WTC11 (cell line): ENCODE measurements at regions not wholly inside any gene's neighbourhood (a gene's known extent, or its start where the extent isn't known, plus 50 kb on each side); places are given as distances from the start of the nearest gene placed in this dataset.

ENCODE experiments used
- ATAC-seq: fragments of 200-7000 bp; cut with Tn5 transposase; 2 replicates; pipeline ENCODE4 v1.10.0; 2021; ENCODE audit warnings: mild to moderate bottlenecking, moderate library complexity
- CTCF ChIA-PET: fragments of 300-600 bp; sonication (Branson Sonifier 250); formaldehyde crosslinking; loops from one replicate; lab custom pipeline; 2021; ENCODE audit warnings: antibody characterized with exemption; lab: Charles Lee
- POLR2A ChIA-PET: fragments of 350-600 bp; sonication (Branson Sonifier 250); formaldehyde crosslinking; loops from one replicate; lab custom pipeline; 2021; ENCODE audit warnings: antibody characterized with exemption; lab: Charles Lee
- DNase-seq: peaks from one replicate; pipeline ENCODE4 v3.0.0; 2021; ENCODE audit warnings: low spot score
- H3K27ac Mint-ChIP-seq: 2 replicates; pipeline ENCODE4 v1.8.0; 2021; ENCODE audit warnings: mixed read lengths
- H3K27me3 Mint-ChIP-seq: 2 replicates; pipeline ENCODE4 v1.8.0; 2021; ENCODE audit warnings: low read depth, mild to moderate bottlenecking, moderate library complexity, mixed read lengths
- H3K36me3 Mint-ChIP-seq: 2 replicates; pipeline ENCODE4 v1.8.0; 2021; ENCODE audit warnings: mixed read lengths
- H3K4me1 Mint-ChIP-seq: 2 replicates; pipeline ENCODE4 v1.8.0; 2022; ENCODE audit warnings: mixed read lengths
- H3K4me3 Mint-ChIP-seq: 2 replicates; pipeline ENCODE4 v1.8.0; 2021; ENCODE audit warnings: mild to moderate bottlenecking, moderate library complexity, mixed read lengths
- H3K9me3 Mint-ChIP-seq: 2 replicates; pipeline ENCODE4 v1.8.0; 2021; ENCODE audit warnings: mixed read lengths
- CREM ChIP-seq: sonication (generic); formaldehyde crosslinking; IDR thresholded peaks from 2 replicates; pipeline ENCODE4 v1.8.1; 2022; ENCODE audit warnings: mild to moderate bottlenecking, missing genetic modification reagents, moderate library complexity
- ESRRA ChIP-seq: sonication (generic); formaldehyde crosslinking; IDR thresholded peaks from 2 replicates; pipeline ENCODE4 v1.8.1; 2022; ENCODE audit warnings: mild to moderate bottlenecking, missing genetic modification reagents, borderline replicate concordance
- FOXJ3 ChIP-seq: sonication (generic); formaldehyde crosslinking; IDR thresholded peaks from 2 replicates; pipeline ENCODE4 v1.9.0; 2021; ENCODE audit warnings: missing genetic modification reagents, mild to moderate bottlenecking, borderline replicate concordance
- FOXP1 ChIP-seq: sonication (generic); formaldehyde crosslinking; IDR thresholded peaks from 2 replicates; pipeline ENCODE4 v1.8.0; 2022; ENCODE audit warnings: missing genetic modification reagents, mild to moderate bottlenecking, moderate library complexity, borderline replicate concordance
- GABPB1 ChIP-seq: sonication (generic); formaldehyde crosslinking; IDR thresholded peaks from 2 replicates; pipeline ENCODE4 v1.8.1; 2023; ENCODE audit warnings: mild to moderate bottlenecking, missing genetic modification reagents
- HMGA2 ChIP-seq: fragments of 250-450 bp; sonication (Bioruptor Pico); IDR thresholded peaks from 2 replicates; pipeline ENCODE4 v1.4.0; 2021; ENCODE audit warnings: mild to moderate bottlenecking, moderate library complexity
- JUN ChIP-seq: sonication (generic); formaldehyde crosslinking; IDR thresholded peaks from 2 replicates; pipeline ENCODE4 v1.8.0; 2023; ENCODE audit warnings: mild to moderate bottlenecking, missing genetic modification reagents
- NR2C2 ChIP-seq: sonication (generic); formaldehyde crosslinking; IDR thresholded peaks from 2 replicates; pipeline ENCODE4 v1.8.0; 2022; ENCODE audit warnings: mild to moderate bottlenecking, missing genetic modification reagents
- PRRX2 ChIP-seq: fragments of 250-450 bp; sonication (Bioruptor Pico); IDR thresholded peaks from 2 replicates; pipeline ENCODE4 v1.8.0; 2021; ENCODE audit warnings: mild to moderate bottlenecking
- SMAD4 ChIP-seq: sonication (generic); formaldehyde crosslinking; IDR thresholded peaks from 2 replicates; pipeline ENCODE4 v1.8.0; 2022; ENCODE audit warnings: mild to moderate bottlenecking, missing genetic modification reagents
- SOX15 ChIP-seq: fragments of 250-450 bp; sonication (Bioruptor Pico); IDR thresholded peaks from 2 replicates; pipeline ENCODE4 v1.9.0; 2021; ENCODE audit warnings: mild to moderate bottlenecking
- TCF7 ChIP-seq: sonication (generic); formaldehyde crosslinking; IDR thresholded peaks from 2 replicates; pipeline ENCODE4 v1.8.0; 2022; ENCODE audit warnings: mild to moderate bottlenecking, low read depth, missing genetic modification reagents, moderate library complexity
- ZNF416 ChIP-seq: fragments of 250-450 bp; sonication (Bioruptor Pico); IDR thresholded peaks from 2 replicates; pipeline ENCODE4 v1.9.0; 2021; ENCODE audit warnings: mild to moderate bottlenecking, inconsistent platforms
- ZNF671 ChIP-seq: fragments of 250-450 bp; sonication (Bioruptor Pico); IDR thresholded peaks from 2 replicates; pipeline ENCODE4 v1.8.0; 2021; ENCODE audit warnings: mild to moderate bottlenecking
- TF ChIP-seq, protein P1 (sequence below): fragments of 200-600 bp; IDR thresholded peaks from 2 replicates; pipeline ENCODE4 v1.8.0; 2022; ENCODE audit warnings: antibody characterized with exemption
- TF ChIP-seq, protein P2 (sequence below): fragments of 250-450 bp; sonication (Bioruptor Pico); IDR thresholded peaks from 2 replicates; pipeline ENCODE4 v1.9.0; 2021; ENCODE audit warnings: mild to moderate bottlenecking
- TF ChIP-seq, protein P3 (sequence below): sonication (generic); formaldehyde crosslinking; IDR thresholded peaks from 2 replicates; pipeline ENCODE4 v1.8.1; 2023; ENCODE audit warnings: mild to moderate bottlenecking, missing genetic modification reagents, moderate library complexity
- TF ChIP-seq, protein P4 (sequence below): sonication (generic); formaldehyde crosslinking; IDR thresholded peaks from 2 replicates; pipeline ENCODE4 v1.8.0; 2022; ENCODE audit warnings: mild to moderate bottlenecking, missing genetic modification reagents
- TF ChIP-seq, protein P5 (sequence below): sonication (generic); formaldehyde crosslinking; IDR thresholded peaks from 2 replicates; pipeline ENCODE4 v1.8.0; 2022; ENCODE audit warnings: mild to moderate bottlenecking, missing genetic modification reagents
- TF ChIP-seq, protein P6 (sequence below): sonication (generic); formaldehyde crosslinking; IDR thresholded peaks from 2 replicates; pipeline ENCODE4 v1.8.1; 2022; ENCODE audit warnings: low read depth, missing genetic modification reagents, borderline replicate concordance
- TF ChIP-seq, protein P7 (sequence below): sonication (generic); formaldehyde crosslinking; IDR thresholded peaks from 2 replicates; pipeline ENCODE4 v1.8.0; 2023; ENCODE audit warnings: missing genetic modification reagents, mild to moderate bottlenecking, borderline replicate concordance
- TF ChIP-seq, protein P8 (sequence below): sonication (generic); formaldehyde crosslinking; IDR thresholded peaks from 2 replicates; pipeline ENCODE4 v1.8.0; 2022; ENCODE audit warnings: mild to moderate bottlenecking, missing genetic modification reagents
- TF ChIP-seq, protein P9 (sequence below): sonication (generic); formaldehyde crosslinking; conservative IDR thresholded peaks from 2 replicates; pipeline ENCODE4 v1.8.1; 2022; ENCODE audit warnings: mild to moderate bottlenecking, missing genetic modification reagents
- TF ChIP-seq, protein P10 (sequence below): sonication (generic); formaldehyde crosslinking; IDR thresholded peaks from 2 replicates; pipeline ENCODE4 v1.8.1; 2022; ENCODE audit warnings: missing genetic modification reagents, borderline replicate concordance

DNA sequence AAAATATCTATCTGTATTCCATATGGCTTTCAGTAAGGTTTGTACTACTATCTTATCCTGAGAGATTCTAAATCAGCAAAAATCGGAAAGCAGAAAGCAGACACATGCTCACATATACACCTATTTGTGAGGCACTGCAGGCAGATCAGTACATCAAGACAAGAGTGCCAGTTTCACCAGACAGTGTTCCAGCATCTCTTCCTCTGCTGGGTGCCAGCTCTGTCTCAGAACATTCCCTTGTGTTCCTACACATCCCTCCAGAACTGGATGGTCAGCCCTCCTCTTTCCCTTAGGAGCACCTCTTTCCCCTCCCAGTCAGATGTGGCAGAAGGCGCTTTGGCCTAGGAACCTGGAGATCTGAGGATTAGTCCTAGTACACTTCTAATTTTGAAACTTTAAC, 121.3 kb upstream of the IL12A start:
- TF ChIP-seq, protein P1, sequence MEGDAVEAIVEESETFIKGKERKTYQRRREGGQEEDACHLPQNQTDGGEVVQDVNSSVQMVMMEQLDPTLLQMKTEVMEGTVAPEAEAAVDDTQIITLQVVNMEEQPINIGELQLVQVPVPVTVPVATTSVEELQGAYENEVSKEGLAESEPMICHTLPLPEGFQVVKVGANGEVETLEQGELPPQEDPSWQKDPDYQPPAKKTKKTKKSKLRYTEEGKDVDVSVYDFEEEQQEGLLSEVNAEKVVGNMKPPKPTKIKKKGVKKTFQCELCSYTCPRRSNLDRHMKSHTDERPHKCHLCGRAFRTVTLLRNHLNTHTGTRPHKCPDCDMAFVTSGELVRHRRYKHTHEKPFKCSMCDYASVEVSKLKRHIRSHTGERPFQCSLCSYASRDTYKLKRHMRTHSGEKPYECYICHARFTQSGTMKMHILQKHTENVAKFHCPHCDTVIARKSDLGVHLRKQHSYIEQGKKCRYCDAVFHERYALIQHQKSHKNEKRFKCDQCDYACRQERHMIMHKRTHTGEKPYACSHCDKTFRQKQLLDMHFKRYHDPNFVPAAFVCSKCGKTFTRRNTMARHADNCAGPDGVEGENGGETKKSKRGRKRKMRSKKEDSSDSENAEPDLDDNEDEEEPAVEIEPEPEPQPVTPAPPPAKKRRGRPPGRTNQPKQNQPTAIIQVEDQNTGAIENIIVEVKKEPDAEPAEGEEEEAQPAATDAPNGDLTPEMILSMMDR: no peak
- TF ChIP-seq FOXJ3: no peak
- TF ChIP-seq, protein P2, sequence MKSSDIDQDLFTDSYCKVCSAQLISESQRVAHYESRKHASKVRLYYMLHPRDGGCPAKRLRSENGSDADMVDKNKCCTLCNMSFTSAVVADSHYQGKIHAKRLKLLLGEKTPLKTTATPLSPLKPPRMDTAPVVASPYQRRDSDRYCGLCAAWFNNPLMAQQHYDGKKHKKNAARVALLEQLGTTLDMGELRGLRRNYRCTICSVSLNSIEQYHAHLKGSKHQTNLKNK (CRISPR knock-in tag): no peak
- TF ChIP-seq, protein P3, sequence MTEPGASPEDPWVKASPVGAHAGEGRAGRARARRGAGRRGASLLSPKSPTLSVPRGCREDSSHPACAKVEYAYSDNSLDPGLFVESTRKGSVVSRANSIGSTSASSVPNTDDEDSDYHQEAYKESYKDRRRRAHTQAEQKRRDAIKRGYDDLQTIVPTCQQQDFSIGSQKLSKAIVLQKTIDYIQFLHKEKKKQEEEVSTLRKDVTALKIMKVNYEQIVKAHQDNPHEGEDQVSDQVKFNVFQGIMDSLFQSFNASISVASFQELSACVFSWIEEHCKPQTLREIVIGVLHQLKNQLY: no peak
- no peak for TF ChIP-seq TCF7 (CRISPR knock-in tag)
- no peak for TF ChIP-seq JUN (CRISPR knock-in tag)
- TF ChIP-seq, protein P4, sequence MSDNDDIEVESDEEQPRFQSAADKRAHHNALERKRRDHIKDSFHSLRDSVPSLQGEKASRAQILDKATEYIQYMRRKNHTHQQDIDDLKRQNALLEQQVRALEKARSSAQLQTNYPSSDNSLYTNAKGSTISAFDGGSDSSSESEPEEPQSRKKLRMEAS: no peak
- no peak for TF ChIP-seq ZNF416
- no peak for TF ChIP-seq NR2C2 (CRISPR knock-in tag)
- TF ChIP-seq, protein P5, sequence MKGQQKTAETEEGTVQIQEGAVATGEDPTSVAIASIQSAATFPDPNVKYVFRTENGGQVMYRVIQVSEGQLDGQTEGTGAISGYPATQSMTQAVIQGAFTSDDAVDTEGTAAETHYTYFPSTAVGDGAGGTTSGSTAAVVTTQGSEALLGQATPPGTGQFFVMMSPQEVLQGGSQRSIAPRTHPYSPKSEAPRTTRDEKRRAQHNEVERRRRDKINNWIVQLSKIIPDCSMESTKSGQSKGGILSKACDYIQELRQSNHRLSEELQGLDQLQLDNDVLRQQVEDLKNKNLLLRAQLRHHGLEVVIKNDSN (CRISPR knock-in tag): no peak
- TF ChIP-seq SOX15 (CRISPR knock-in tag): no peak
- TF ChIP-seq, protein P6, sequence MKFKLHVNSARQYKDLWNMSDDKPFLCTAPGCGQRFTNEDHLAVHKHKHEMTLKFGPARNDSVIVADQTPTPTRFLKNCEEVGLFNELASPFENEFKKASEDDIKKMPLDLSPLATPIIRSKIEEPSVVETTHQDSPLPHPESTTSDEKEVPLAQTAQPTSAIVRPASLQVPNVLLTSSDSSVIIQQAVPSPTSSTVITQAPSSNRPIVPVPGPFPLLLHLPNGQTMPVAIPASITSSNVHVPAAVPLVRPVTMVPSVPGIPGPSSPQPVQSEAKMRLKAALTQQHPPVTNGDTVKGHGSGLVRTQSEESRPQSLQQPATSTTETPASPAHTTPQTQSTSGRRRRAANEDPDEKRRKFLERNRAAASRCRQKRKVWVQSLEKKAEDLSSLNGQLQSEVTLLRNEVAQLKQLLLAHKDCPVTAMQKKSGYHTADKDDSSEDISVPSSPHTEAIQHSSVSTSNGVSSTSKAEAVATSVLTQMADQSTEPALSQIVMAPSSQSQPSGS (CRISPR knock-in tag): no peak
- peaks cover 10% of the 10 kb centered on the region for H3K4me1 Mint-ChIP-seq
- ATAC-seq (no peak), DNase-seq (no peak)
- no peaks in the 10 kb centered on the region for H3K36me3 Mint-ChIP-seq
- POLR2A ChIA-PET: interaction anchor here (0.7 kb wide), 1 partner anchor 139 kb away, joined by 3 read pairs; no protein-coding TSS in a partner anchor
- no peak overlapping the region for H3K27ac Mint-ChIP-seq
- CTCF ChIA-PET: no interaction called here
- no peaks in the 10 kb centered on the region for H3K9me3 Mint-ChIP-seq
- H3K4me3 Mint-ChIP-seq: no peak overlapping the region
- no peaks in the 10 kb centered on the region for H3K27me3 Mint-ChIP-seq

DNA sequence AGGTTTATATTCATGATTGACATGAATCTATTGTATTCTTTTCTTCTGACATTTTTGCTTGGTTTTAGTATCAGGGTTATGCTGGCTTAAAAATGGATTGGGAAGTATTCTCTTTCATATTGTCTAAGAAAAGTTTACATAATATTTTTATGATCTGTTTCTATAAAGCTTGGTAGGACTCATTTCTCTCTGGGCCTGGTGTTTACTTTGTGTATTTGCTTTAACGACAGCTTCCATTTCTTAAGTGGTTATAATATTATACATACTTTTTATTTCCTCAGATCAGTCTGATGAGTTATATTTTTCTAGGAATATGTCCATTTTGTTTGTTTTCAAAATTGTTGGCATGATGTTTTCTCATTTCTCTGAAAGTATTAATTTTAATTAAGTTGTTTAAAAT, 117.9 kb upstream of the IL12A start:
- Mint-ChIP-seq H3K27me3 (no peaks in the 10 kb centered on the region), H3K4me3 (no peak overlapping the region), H3K36me3 (no peaks in the 10 kb centered on the region), H3K9me3 (no peaks in the 10 kb centered on the region), H3K27ac (no peak overlapping the region), H3K4me1 (peaks cover 15% of the 10 kb centered on the region)
- DNase-seq (no peak), ATAC-seq (no peak)
- POLR2A ChIA-PET: no interaction called here
- CTCF ChIA-PET: interaction anchor here (1.0 to 1.4 kb wide), 2 partner anchors 14 to 118 kb away, joined by 3 to 4 read pairs; partner anchors contain the start of gene IL12A
- TF ChIP-seq, protein P7, sequence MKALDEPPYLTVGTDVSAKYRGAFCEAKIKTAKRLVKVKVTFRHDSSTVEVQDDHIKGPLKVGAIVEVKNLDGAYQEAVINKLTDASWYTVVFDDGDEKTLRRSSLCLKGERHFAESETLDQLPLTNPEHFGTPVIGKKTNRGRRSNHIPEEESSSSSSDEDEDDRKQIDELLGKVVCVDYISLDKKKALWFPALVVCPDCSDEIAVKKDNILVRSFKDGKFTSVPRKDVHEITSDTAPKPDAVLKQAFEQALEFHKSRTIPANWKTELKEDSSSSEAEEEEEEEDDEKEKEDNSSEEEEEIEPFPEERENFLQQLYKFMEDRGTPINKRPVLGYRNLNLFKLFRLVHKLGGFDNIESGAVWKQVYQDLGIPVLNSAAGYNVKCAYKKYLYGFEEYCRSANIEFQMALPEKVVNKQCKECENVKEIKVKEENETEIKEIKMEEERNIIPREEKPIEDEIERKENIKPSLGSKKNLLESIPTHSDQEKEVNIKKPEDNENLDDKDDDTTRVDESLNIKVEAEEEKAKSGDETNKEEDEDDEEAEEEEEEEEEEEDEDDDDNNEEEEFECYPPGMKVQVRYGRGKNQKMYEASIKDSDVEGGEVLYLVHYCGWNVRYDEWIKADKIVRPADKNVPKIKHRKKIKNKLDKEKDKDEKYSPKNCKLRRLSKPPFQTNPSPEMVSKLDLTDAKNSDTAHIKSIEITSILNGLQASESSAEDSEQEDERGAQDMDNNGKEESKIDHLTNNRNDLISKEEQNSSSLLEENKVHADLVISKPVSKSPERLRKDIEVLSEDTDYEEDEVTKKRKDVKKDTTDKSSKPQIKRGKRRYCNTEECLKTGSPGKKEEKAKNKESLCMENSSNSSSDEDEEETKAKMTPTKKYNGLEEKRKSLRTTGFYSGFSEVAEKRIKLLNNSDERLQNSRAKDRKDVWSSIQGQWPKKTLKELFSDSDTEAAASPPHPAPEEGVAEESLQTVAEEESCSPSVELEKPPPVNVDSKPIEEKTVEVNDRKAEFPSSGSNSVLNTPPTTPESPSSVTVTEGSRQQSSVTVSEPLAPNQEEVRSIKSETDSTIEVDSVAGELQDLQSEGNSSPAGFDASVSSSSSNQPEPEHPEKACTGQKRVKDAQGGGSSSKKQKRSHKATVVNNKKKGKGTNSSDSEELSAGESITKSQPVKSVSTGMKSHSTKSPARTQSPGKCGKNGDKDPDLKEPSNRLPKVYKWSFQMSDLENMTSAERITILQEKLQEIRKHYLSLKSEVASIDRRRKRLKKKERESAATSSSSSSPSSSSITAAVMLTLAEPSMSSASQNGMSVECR (CRISPR knock-in tag): no peak
- TF ChIP-seq, protein P8, sequence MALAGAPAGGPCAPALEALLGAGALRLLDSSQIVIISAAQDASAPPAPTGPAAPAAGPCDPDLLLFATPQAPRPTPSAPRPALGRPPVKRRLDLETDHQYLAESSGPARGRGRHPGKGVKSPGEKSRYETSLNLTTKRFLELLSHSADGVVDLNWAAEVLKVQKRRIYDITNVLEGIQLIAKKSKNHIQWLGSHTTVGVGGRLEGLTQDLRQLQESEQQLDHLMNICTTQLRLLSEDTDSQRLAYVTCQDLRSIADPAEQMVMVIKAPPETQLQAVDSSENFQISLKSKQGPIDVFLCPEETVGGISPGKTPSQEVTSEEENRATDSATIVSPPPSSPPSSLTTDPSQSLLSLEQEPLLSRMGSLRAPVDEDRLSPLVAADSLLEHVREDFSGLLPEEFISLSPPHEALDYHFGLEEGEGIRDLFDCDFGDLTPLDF (CRISPR knock-in tag): no peak
- TF ChIP-seq FOXP1 (CRISPR knock-in tag) (no peak), PRRX2 (CRISPR knock-in tag) (no peak), HMGA2 (no peak), SMAD4 (CRISPR knock-in tag) (no peak), TCF7 (CRISPR knock-in tag) (no peak), CREM (CRISPR knock-in tag) (no peak), ZNF671 (no peak), ESRRA (CRISPR knock-in tag) (no peak), GABPB1 (CRISPR knock-in tag) (no peak)
- TF ChIP-seq, protein P9, sequence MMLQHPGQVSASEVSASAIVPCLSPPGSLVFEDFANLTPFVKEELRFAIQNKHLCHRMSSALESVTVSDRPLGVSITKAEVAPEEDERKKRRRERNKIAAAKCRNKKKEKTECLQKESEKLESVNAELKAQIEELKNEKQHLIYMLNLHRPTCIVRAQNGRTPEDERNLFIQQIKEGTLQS (CRISPR knock-in tag): no peak
- TF ChIP-seq, protein P10, sequence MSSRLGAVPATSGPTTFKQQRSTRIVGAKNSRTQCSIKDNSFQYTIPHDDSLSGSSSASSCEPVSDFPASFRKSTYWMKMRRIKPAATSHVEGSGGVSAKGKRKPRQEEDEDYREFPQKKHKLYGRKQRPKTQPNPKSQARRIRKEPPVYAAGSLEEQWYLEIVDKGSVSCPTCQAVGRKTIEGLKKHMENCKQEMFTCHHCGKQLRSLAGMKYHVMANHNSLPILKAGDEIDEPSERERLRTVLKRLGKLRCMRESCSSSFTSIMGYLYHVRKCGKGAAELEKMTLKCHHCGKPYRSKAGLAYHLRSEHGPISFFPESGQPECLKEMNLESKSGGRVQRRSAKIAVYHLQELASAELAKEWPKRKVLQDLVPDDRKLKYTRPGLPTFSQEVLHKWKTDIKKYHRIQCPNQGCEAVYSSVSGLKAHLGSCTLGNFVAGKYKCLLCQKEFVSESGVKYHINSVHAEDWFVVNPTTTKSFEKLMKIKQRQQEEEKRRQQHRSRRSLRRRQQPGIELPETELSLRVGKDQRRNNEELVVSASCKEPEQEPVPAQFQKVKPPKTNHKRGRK (CRISPR knock-in tag): no peak
